Astrocyte (in vitro differentiated cells and primary cell): ENCODE measurements at regions not wholly inside any gene's neighbourhood (a gene's known extent, or its start where the extent isn't known, plus 50 kb on each side); places are given as distances from the start of the nearest gene placed in this dataset.

Source experiments
- DNase-seq: peaks from one replicate; pipeline ENCODE4 v3.0.0-alpha.2; 2010; ENCODE audit warnings: low read depth
- FAIRE-seq: peaks from 2 replicates; lab custom pipeline; 2011; peaks lifted over from hg19 to GRCh38; lab: Jason Lieb, UNC
- H2AFZ ChIP-seq: 2 replicates; pipeline ENCODE4 v1.6.0; 2012; ENCODE audit warnings: low read depth, low read length, inconsistent platforms
- H3K27ac ChIP-seq: 2 replicates; pipeline ENCODE4 v1.5.1; 2011; ENCODE audit warnings: low read depth, low read length, inconsistent platforms
- H3K27me3 ChIP-seq: 2 replicates; pipeline ENCODE4 v1.6.0; 2011; ENCODE audit warnings: low read length, inconsistent platforms; ENCODE audit not compliant: insufficient read depth
- H3K36me3 ChIP-seq: 2 replicates; pipeline ENCODE4 v1.5.1; 2011; ENCODE audit warnings: low read length, inconsistent platforms; ENCODE audit not compliant: insufficient read depth
- H3K4me1 ChIP-seq: 2 replicates; pipeline ENCODE4 v1.5.1; 2011; ENCODE audit warnings: low read length, inconsistent platforms; ENCODE audit not compliant: insufficient read depth
- H3K4me2 ChIP-seq: 2 replicates; pipeline ENCODE4 v1.6.0; 2012; ENCODE audit warnings: low read length, inconsistent platforms
- H3K4me3 ChIP-seq: 2 replicates; pipeline ENCODE4 v1.5.1; 2011; ENCODE audit warnings: low read depth, mild to moderate bottlenecking, low read length, inconsistent platforms; ENCODE audit not compliant: insufficient read depth
- H3K79me2 ChIP-seq: 2 replicates; pipeline ENCODE4 v1.6.0; 2012; ENCODE audit warnings: mild to moderate bottlenecking, low read length, inconsistent platforms; ENCODE audit not compliant: insufficient read depth
- H3K9ac ChIP-seq: 2 replicates; pipeline ENCODE4 v1.6.0; 2012; ENCODE audit warnings: mild to moderate bottlenecking, low read length, inconsistent platforms
- H3K9me3 ChIP-seq: 2 replicates; pipeline ENCODE4 v1.5.1; 2012; ENCODE audit warnings: low read depth, mild to moderate bottlenecking, low read length, inconsistent platforms; ENCODE audit not compliant: insufficient read depth
- H4K20me1 ChIP-seq: 2 replicates; pipeline ENCODE4 v1.6.0; 2012; ENCODE audit warnings: low read length, inconsistent platforms; ENCODE audit not compliant: insufficient read depth
- H3K27ac Mint-ChIP-seq: one replicate; pipeline ENCODE4 v1.8.0; 2021; ENCODE audit warnings: mild to moderate bottlenecking, mixed read lengths; ENCODE audit not compliant: unreplicated experiment
- H3K27me3 Mint-ChIP-seq: one replicate; pipeline ENCODE4 v1.8.0; 2021; ENCODE audit warnings: low read depth, mixed read lengths; ENCODE audit not compliant: unreplicated experiment
- H3K36me3 Mint-ChIP-seq: one replicate; pipeline ENCODE4 v1.8.0; 2021; ENCODE audit warnings: low read depth, mixed read lengths; ENCODE audit not compliant: unreplicated experiment
- H3K4me1 Mint-ChIP-seq: one replicate; pipeline ENCODE4 v1.8.0; 2021; ENCODE audit warnings: low read depth, mixed read lengths; ENCODE audit not compliant: unreplicated experiment
- H3K4me3 Mint-ChIP-seq: one replicate; pipeline ENCODE4 v1.8.0; 2021; ENCODE audit warnings: mild to moderate bottlenecking, moderate library complexity, mixed read lengths; ENCODE audit not compliant: unreplicated experiment
- H3K9me3 Mint-ChIP-seq: one replicate; pipeline ENCODE4 v1.8.0; 2021; ENCODE audit warnings: mild to moderate bottlenecking, mixed read lengths; ENCODE audit not compliant: unreplicated experiment
- CTCF ChIP-seq: IDR thresholded peaks from 2 replicates; pipeline ENCODE4 v1.5.1; 2011; ENCODE audit warnings: low read depth, mild to moderate bottlenecking, inconsistent platforms, low read length, moderate library complexity; ENCODE audit not compliant: insufficient read depth
- EZH2 ChIP-seq: IDR thresholded peaks from 2 replicates; pipeline ENCODE4 v1.6.1; 2012; ENCODE audit warnings: mild to moderate bottlenecking, low read length, inconsistent platforms; ENCODE audit not compliant: insufficient read depth

- Histone ChIP-seq H3K9ac (no peak overlapping the region), H3K27me3 (no peaks in the 10 kb centered on the region), H3K9me3 (peaks cover 2% of the 10 kb centered on the region), H3K4me3 (no peak overlapping the region), H3K4me1 (no peaks in the 10 kb centered on the region), H2AFZ (no peak overlapping the region), H3K4me2 (no peak overlapping the region), H3K36me3 (no peaks in the 10 kb centered on the region), H4K20me1 (no peaks in the 10 kb centered on the region), H3K27ac (no peak overlapping the region), H3K79me2 (no peaks in the 10 kb centered on the region)
- FAIRE-seq (no peak), DNase-seq (peak; percentile 33)
- Mint-ChIP-seq H3K4me3 (no peak overlapping the region), H3K27ac (no peak overlapping the region), H3K9me3 (peaks cover 2% of the 10 kb centered on the region), H3K4me1 (no peaks in the 10 kb centered on the region), H3K36me3 (no peaks in the 10 kb centered on the region), H3K27me3 (peaks cover 11% of the 10 kb centered on the region)
- no peak for TF ChIP-seq EZH2
- TF ChIP-seq CTCF, result no peak
These were observed 648.5 kb upstream of the NRP1 start for GRCh38 chr10:33982995-33983394.

- Mint-ChIP-seq H3K9me3 (peaks cover 2% of the 10 kb centered on the region), H3K36me3 (no peaks in the 10 kb centered on the region), H3K4me1 (no peaks in the 10 kb centered on the region), H3K4me3 (no peak overlapping the region), H3K27me3 (peaks cover 11% of the 10 kb centered on the region), H3K27ac (no peak overlapping the region)
- no peaks in the 10 kb centered on the region for H3K36me3 ChIP-seq
- DNase-seq, result no peak
- no peaks in the 10 kb centered on the region for H3K27me3 ChIP-seq
- H3K4me1 ChIP-seq, result no peaks in the 10 kb centered on the region
- no peak overlapping the region for H3K4me2 ChIP-seq
- no peak overlapping the region for H2AFZ ChIP-seq
- FAIRE-seq, result no peak
- no peaks in the 10 kb centered on the region for H3K9me3 ChIP-seq
- H3K4me3 ChIP-seq, result no peak overlapping the region
- TF ChIP-seq CTCF (no peak), EZH2 (no peak)
- no peaks in the 10 kb centered on the region for H4K20me1 ChIP-seq
- no peak overlapping the region for H3K27ac ChIP-seq
- no peaks in the 10 kb centered on the region for H3K79me2 ChIP-seq
- no peak overlapping the region for H3K9ac ChIP-seq
These were observed 646.8 kb upstream of the NRP1 start for GRCh38 chr10:33981301-33981700.

- H3K9me3 Mint-ChIP-seq, result peaks cover 2% of the 10 kb centered on the region
- no peaks in the 10 kb centered on the region for H3K9me3 ChIP-seq
- H3K4me3 ChIP-seq, result no peak overlapping the region
- no peaks in the 10 kb centered on the region for H3K36me3 ChIP-seq
- TF ChIP-seq EZH2 (no peak), CTCF (no peak)
- no peaks in the 10 kb centered on the region for H3K27me3 ChIP-seq
- no peak overlapping the region for H3K4me2 ChIP-seq
- H4K20me1 ChIP-seq, result no peaks in the 10 kb centered on the region
- FAIRE-seq (no peak), DNase-seq (no peak)
- no peak overlapping the region for H3K27ac Mint-ChIP-seq
- H3K27ac ChIP-seq, result no peak overlapping the region
- H3K79me2 ChIP-seq, result no peaks in the 10 kb centered on the region
- no peaks in the 10 kb centered on the region for H3K36me3 Mint-ChIP-seq
- no peaks in the 10 kb centered on the region for H3K4me1 Mint-ChIP-seq
- H2AFZ ChIP-seq, result no peak overlapping the region
- H3K9ac ChIP-seq, result no peak overlapping the region
- H3K4me3 Mint-ChIP-seq, result no peak overlapping the region
- no peaks in the 10 kb centered on the region for H3K4me1 ChIP-seq
- peaks cover 11% of the 10 kb centered on the region for H3K27me3 Mint-ChIP-seq
These were observed 644.7 kb upstream of the NRP1 start for GRCh38 chr10:33979195-33979594.
